AG20443 (cell line): ENCODE measurements at regions not wholly inside any gene's neighbourhood (a gene's known extent, or its start where the extent isn't known, plus 50 kb on each side); places are given as distances from the start of the nearest gene placed in this dataset.
A peak's percentile ranks its signal among the peaks of the same experiment; 100 is the strongest.
"Not testable (repeated sequence)": the region's sequence is repeated elsewhere in the genome, so short reads cannot be mapped to it uniquely, and the experiment has no call there.

Experiments used
- DNase-seq: peaks from one replicate; pipeline ENCODE4 v3.0.0; 2012; ENCODE audit warnings: low spot score, mixed read lengths

DNA sequence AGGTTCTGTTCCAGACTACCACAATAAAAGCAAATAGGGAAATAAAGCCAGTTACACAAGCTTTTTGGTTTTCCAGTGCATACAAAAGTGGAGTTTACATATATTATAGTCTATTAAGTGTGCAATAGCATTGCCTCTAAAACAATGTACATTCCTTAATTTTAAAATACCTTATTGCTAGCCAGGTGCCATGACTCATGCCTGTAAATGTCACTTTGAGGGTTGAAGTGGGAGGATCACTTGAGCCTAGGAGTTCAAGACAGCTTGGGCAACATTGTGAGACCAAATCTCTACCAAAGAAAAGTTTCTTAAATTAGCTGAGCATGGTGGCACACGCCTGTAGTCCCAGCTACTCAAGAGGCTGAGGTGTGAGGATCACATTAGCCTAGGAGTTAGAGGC lies 52.9 kb upstream of the IMP4 start:
- DNase-seq: no peak

DNA sequence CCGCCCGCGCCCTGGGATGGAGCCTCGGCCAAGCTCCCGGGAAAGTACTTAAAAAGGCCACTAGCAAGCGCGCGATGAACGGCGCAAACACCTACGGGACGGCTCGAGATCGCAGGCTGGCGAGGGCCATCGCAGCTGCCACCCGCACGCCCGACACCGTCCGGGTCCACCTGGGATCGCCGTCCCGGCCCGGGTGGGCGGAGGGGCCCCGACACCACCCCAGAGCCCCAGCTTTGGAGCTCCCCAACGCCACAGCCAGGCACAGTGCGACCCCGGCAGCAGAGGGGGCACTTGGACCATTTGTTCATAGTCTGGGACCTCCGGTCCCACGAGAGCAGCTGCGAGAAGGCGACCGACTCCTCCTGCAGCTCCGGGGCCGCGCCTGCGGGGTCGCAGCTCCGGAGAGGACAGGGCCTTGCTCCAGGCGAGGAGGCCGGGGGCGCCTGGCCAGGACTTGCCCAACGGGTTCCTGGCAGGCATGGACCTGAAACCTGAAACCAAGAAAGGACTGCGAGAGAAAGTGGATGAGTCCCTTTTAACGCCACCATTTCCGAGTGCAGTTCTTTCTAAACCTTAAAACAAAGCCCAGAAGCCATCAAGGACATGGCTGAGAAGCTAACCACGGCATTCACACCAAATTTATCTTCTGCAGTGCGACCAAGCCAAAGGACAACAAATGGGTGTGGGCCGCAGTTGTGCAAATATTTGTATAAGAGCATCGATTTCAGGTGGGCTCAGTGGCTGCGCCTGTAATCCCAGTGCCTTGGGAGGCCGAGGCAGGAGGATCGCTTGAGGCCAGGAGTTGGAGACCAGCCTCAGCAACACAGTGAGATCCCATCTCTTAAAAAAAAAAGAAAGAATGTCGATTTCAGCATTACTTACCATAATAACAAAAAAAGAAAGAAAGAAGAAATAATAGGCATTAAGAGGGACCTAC lies 54.0 kb upstream of the IMP4 start:
- DNase-seq: no peak

DNA sequence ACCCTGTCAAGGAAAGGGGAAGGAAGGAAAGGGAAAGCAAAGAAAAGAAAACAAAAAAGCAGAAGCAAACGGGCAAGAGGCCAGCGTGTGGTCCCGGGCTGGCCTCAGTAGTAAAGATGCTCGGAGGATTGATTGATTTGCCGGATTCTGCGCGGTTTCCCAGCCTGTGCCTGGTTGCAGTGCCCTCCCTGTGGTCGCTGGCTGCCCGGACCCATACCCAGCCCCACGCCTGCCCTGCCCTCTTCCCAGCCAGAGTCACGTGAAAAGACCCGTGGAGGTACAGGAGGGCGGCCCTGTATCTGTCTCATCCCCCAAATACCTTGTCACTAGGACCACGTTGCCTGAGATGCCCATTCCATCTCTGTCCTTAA lies 55.1 kb upstream of the IMP4 start:
- no peak for DNase-seq

- no peak for DNase-seq
Observed at GRCh38 chr2:130286983-130287655, 55.6 kb upstream of the IMP4 start.

DNA sequence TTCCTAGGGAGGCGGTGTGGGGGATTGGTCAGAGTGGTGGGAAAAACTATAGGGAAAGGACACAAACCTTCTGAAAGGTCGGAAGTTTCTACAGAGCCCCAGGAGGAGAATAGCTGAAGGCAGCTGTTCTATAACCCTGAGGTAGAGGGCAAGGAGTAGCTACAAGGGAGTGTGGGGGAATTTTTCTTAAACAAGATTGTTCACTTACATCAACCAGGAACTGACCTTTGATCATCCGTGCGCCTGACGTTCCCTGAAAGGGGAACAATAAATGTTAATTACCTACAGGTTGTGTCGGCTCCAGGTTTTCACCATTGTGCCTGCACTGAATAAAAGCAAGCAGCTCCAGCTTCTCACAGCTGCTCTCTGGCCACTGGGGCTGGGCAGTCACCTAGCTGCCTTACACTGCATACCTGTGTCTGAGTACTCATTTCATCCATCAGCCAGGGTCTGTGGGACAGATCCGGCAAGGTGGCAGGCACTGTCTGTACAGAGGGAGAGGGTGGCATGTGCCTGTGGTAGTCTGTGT lies 59.3 kb upstream of the IMP4 start:
- not testable (repeated sequence) for DNase-seq

- DNase-seq: not testable (repeated sequence)
Observed at GRCh38 chr2:130279551-130279950, 63.1 kb upstream of the IMP4 start.

- DNase-seq: not testable (repeated sequence)
Observed at GRCh38 chr2:130268333-130268732, 70.1 kb upstream of the TUBA3E start.

DNA sequence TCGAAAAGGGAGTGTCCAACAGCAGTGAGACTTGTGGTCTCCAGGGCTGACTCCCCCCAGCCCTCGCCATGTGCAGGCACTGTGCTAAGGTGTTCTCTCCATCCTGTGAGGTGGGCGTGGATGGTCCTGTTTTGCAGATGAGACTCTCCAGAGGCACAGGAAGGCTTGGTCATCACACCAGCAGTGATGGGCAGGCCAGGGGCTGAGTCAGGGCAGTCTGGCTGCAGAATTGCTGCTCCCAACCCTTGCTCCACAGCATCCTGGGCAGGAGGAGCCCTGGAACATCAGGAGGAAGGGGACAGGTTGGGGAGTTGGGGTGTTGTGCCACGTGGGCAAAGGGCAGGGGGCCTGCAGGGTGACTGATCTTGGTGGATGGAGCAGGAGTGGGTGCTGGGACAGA lies 69.3 kb upstream of the TUBA3E start:
- not testable (repeated sequence) for DNase-seq

- DNase-seq: not testable (repeated sequence)
Observed at GRCh38 chr2:130266836-130267235, 68.6 kb upstream of the TUBA3E start.

DNA sequence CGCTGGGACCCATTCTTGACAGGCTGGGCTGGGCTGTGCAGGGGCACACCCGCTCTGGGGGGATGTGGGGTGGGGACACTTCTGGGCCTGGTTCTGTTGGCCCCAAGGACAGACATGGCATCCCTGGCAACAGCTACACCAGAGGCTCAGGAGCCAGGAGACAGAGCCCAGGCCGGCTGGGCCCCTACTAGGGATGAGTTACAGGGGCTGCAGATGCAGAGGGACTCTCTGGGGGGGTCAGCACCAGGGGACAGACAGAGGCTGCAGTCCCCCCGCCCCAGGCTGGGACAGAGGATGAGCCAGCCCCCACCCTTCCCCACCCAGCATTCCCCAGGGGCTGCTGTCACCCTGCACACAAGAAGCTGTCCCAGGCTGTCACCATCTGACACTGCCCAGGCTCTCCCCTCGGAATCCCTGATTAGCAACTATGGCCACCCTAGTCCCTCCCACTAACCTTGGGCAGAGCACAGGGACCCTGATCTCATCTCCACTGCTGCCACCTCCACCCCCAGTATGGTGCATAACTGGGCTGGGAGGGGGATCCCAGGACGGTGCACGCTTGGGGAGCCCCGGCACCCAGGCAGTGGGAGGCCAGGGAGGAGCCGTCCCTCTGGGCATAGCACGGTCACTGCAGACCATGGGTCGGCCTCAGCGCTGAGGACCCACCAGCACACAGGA lies 67.5 kb upstream of the TUBA3E start:
- DNase-seq: not testable (repeated sequence)

GRCh38 chr2:130264901-130265320 lies 66.7 kb upstream of the TUBA3E start:
- DNase-seq: not testable (repeated sequence)

DNA sequence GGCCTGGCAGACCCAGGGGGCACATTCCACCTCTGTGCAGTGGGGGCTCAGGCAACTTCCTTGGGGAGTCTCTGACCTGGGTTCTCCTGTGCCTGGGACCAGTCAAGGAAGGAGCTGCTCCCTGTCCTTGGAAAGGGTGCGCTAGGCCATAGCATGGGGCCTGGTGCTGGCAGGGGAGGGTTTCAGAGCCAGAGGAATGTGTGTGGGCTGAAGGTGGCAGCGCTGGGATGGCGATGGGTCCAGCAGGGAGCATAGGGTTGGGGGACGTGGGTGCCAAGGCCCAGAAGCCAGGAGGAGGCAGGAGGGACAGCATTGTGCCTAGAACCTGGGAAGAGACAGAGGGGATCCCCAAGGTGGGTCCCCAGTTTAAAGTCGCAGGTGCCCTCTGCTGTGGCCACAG lies 66.3 kb upstream of the TUBA3E start:
- no peak for DNase-seq

DNA sequence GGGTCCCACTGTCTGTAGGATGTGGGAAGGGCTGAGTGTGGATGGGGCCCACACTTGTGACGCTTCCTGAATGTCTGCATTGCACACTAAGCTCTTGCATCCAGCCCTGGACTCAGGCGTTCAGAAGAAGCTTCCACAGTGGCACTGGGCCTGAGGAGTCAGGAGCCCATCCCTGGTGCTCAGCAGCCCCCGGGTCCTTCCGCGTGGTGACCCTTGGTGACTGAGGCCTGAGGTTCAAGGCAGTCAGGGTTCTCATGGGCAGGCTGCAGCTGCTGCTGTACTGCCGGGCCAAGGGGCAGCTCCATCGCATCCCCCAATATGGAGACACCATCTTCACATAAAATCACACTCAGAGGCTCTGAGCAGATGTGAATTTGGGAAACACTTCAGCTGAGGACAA lies 65.8 kb upstream of the TUBA3E start:
- no peak for DNase-seq

DNA sequence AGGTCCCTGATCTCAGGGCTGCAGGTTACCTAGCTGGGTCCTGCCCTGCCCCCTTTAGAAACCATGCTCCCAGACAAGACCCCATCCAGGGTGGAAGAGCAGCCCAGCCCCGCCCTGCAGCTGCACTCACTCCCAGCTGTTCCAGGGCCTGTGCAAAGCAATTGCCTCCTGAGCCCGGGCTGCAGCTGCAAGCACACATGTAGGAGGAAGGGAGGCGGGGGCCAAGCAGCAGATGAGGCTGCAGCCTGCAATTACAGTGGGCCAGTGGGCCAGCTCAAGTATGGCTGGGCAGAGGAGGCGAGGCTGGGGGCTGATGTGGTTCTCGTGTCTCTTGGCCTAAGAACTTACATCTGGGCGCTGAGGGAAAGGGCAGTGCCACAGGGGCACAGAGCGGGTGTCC lies 65.4 kb upstream of the TUBA3E start:
- no peak for DNase-seq

DNA sequence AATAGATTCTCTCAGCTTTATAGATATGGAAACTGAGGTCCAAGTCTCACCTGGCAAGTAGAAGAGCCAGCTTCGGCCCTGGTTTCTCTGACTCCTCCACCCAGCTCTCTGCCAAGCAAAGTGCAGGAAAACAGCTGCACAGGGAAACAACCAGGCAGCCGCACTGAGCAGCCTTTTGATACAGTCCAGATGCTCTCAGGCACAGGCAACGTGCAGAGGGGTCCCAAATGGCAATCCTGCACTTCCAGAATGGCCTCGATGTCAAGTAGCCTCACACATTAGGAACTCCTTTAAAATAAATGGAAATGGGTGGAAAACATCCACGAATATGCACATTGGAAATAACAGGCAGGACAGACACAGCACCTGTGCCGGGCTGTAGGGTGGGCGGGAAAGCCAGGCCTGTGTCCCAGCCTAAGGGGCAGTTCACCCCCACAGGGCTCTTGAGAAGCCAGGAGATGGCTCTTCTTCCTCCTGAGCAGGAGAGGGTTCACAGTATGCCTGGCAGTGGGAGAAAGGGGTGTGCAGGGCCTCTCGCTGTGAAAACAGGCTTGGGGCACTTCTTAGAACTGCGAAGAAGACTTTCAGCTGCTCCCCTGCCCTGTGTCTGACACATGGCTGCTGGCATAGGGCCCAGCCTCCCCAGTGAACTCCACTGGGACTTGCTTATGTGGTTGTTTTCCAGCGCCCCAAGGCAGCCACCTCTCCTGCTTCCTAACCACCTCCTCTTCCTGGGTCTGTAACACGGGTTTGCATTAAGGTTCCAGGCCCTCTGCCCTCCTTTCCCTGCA lies 63.9 kb upstream of the TUBA3E start:
- no peak for DNase-seq

- no peak for DNase-seq
Observed at GRCh38 chr2:130261099-130261498, 62.9 kb upstream of the TUBA3E start.

- DNase-seq: no peak
Observed at GRCh38 chr2:130259594-130259993, 61.4 kb upstream of the TUBA3E start.

DNA sequence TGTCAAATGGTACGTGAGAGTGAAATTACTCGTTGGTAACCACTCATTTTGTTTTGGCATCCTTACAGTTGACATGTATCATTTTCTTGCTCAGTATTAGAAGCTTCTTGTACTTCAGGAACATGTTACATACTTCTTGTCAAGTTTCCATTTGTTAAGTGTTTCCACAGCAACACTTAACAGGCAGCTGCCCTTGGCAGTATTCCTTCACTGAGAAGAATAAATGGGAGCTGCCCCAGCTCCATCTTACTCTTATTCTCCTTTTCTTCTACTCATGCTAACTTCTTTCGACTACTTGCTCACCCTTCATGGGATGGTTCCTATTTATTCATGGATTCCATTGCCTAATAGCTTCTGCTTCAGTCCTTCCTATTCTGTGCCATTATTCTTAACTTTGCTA lies 60.1 kb upstream of the TUBA3E start:
- no peak for DNase-seq

GRCh38 chr2:130252880-130253645 lies 54.8 kb upstream of the TUBA3E start:
- DNase-seq: peak; percentile 64

GRCh38 chr2:130251873-130252620 lies 53.8 kb upstream of the TUBA3E start:
- no peak for DNase-seq
